Stimulated activated effector memory CD8-positive, alpha-beta T cell treated with anti-CD3 and anti-CD28 coated beads, Interleukin-12 subunit alpha, Interleukin-12 subunit beta, amount 100 ng/mL, for 72 hours (primary cell): ENCODE measurements at regions not wholly inside any gene's neighbourhood (a gene's known extent, or its start where the extent isn't known, plus 50 kb on each side); places are given as distances from the start of the nearest gene placed in this dataset.
"Not testable (repeated sequence)": the region's sequence is repeated elsewhere in the genome, so short reads cannot be mapped to it uniquely, and the experiment has no call there.

ENCODE experiments used
- ATAC-seq: fragments of 150-1000 bp; cut with Tn5 transposase; 2 replicates; pipeline ENCODE4 v1.10.0; 2021
- DNase-seq, 2 donors: peaks; one replicate each; pipeline ENCODE4 v3.0.0; 2021 to 2022; ENCODE audit warnings: low spot score in 2 of 2
- H3K27ac Mint-ChIP-seq: one replicate; pipeline ENCODE4 v1.8.0; 2022; ENCODE audit warnings: mild to moderate bottlenecking, mixed read lengths
- H3K36me3 Mint-ChIP-seq: one replicate; pipeline ENCODE4 v1.8.0; 2022; ENCODE audit warnings: mild to moderate bottlenecking, mixed read lengths
- H3K4me1 Mint-ChIP-seq: one replicate; pipeline ENCODE4 v1.8.0; 2022; ENCODE audit warnings: mixed read lengths
- H3K4me3 Mint-ChIP-seq: one replicate; pipeline ENCODE4 v1.8.0; 2022; ENCODE audit warnings: mild to moderate bottlenecking, mixed read lengths
- H3K9me3 Mint-ChIP-seq: one replicate; pipeline ENCODE4 v1.8.0; 2022; ENCODE audit warnings: mixed read lengths

GRCh38 chr2:153360239-153360638 lies 118.3 kb downstream of the RPRM start:
- Mint-ChIP-seq H3K4me1 (no peaks in the 10 kb centered on the region), H3K27ac (no peak overlapping the region), H3K9me3 (peaks cover 15% of the 10 kb centered on the region), H3K36me3 (no peaks in the 10 kb centered on the region), H3K4me3 (no peak overlapping the region)
- no peak for ATAC-seq
- no peak for DNase-seq

- DNase-seq (no peak), ATAC-seq (no peak)
- Mint-ChIP-seq H3K4me3 (no peak overlapping the region), H3K4me1 (no peaks in the 10 kb centered on the region), H3K27ac (no peak overlapping the region), H3K9me3 (peaks cover 5% of the 10 kb centered on the region), H3K36me3 (no peaks in the 10 kb centered on the region)
Observed at GRCh38 chr2:153354377-153354776, 124.2 kb downstream of the RPRM start.

GRCh38 chr2:153349603-153350002 lies 129.0 kb downstream of the RPRM start:
- Mint-ChIP-seq H3K4me1 (no peaks in the 10 kb centered on the region), H3K4me3 (no peak overlapping the region), H3K9me3 (peaks cover 5% of the 10 kb centered on the region), H3K36me3 (no peaks in the 10 kb centered on the region), H3K27ac (no peak overlapping the region)
- ATAC-seq (no peak), DNase-seq (no peak)

GRCh38 chr2:153347818-153348495 lies 130.6 kb downstream of the RPRM start:
- Mint-ChIP-seq H3K36me3 (no peaks in the 10 kb centered on the region), H3K4me3 (no peak overlapping the region), H3K27ac (no peak overlapping the region), H3K4me1 (no peaks in the 10 kb centered on the region), H3K9me3 (peaks cover 5% of the 10 kb centered on the region)
- no peak for DNase-seq
- ATAC-seq: no peak

- Mint-ChIP-seq H3K36me3 (no peaks in the 10 kb centered on the region), H3K4me1 (no peaks in the 10 kb centered on the region), H3K9me3 (peaks cover 8% of the 10 kb centered on the region), H3K27ac (no peak overlapping the region), H3K4me3 (no peak overlapping the region)
- DNase-seq (no peak), ATAC-seq (no peak)
Observed at GRCh38 chr2:153320879-153321278, 157.7 kb downstream of the RPRM start.

GRCh38 chr2:153311432-153311831 lies 167.1 kb downstream of the RPRM start:
- Mint-ChIP-seq H3K4me1 (no peaks in the 10 kb centered on the region), H3K4me3 (no peak overlapping the region), H3K27ac (no peak overlapping the region), H3K36me3 (no peaks in the 10 kb centered on the region), H3K9me3 (peaks cover 10% of the 10 kb centered on the region)
- ATAC-seq (no peak), DNase-seq (no peak)

- Mint-ChIP-seq H3K4me3 (no peak overlapping the region), H3K36me3 (no peaks in the 10 kb centered on the region), H3K4me1 (no peaks in the 10 kb centered on the region), H3K9me3 (peaks cover 8% of the 10 kb centered on the region), H3K27ac (no peak overlapping the region)
- ATAC-seq: no peak
- no peak for DNase-seq
Observed at GRCh38 chr2:153308466-153308865, 170.1 kb downstream of the RPRM start.

- Mint-ChIP-seq H3K4me1 (no peaks in the 10 kb centered on the region), H3K4me3 (no peak overlapping the region), H3K9me3 (peaks cover 19% of the 10 kb centered on the region), H3K36me3 (no peaks in the 10 kb centered on the region), H3K27ac (no peak overlapping the region)
- ATAC-seq (no peak), DNase-seq (no peak)
Observed at GRCh38 chr2:153307223-153307622, 171.3 kb downstream of the RPRM start.

GRCh38 chr2:153299809-153300208 lies 178.8 kb downstream of the RPRM start:
- DNase-seq: no peak
- no peak for ATAC-seq
- H3K36me3 Mint-ChIP-seq: no peaks in the 10 kb centered on the region
- H3K4me1 Mint-ChIP-seq: no peaks in the 10 kb centered on the region
- H3K27ac Mint-ChIP-seq: no peak overlapping the region
- H3K9me3 Mint-ChIP-seq: peaks cover 13% of the 10 kb centered on the region
- H3K4me3 Mint-ChIP-seq: no peak overlapping the region

GRCh38 chr2:153299217-153299616 lies 179.3 kb downstream of the RPRM start:
- DNase-seq: no peak
- H3K4me1 Mint-ChIP-seq: no peaks in the 10 kb centered on the region
- H3K36me3 Mint-ChIP-seq: no peaks in the 10 kb centered on the region
- H3K27ac Mint-ChIP-seq: no peak overlapping the region
- ATAC-seq: no peak
- no peak overlapping the region for H3K4me3 Mint-ChIP-seq
- peaks cover 12% of the 10 kb centered on the region for H3K9me3 Mint-ChIP-seq

- no peaks in the 10 kb centered on the region for H3K9me3 Mint-ChIP-seq
- no peak overlapping the region for H3K27ac Mint-ChIP-seq
- H3K4me3 Mint-ChIP-seq: no peak overlapping the region
- DNase-seq: no peak
- no peak for ATAC-seq
- H3K4me1 Mint-ChIP-seq: no peaks in the 10 kb centered on the region
- H3K36me3 Mint-ChIP-seq: no peaks in the 10 kb centered on the region
Observed at GRCh38 chr2:153294199-153294786, 184.3 kb downstream of the RPRM start.

GRCh38 chr2:153291718-153292117 lies 186.8 kb downstream of the RPRM start:
- no peak overlapping the region for H3K27ac Mint-ChIP-seq
- no peaks in the 10 kb centered on the region for H3K36me3 Mint-ChIP-seq
- H3K4me3 Mint-ChIP-seq: no peak overlapping the region
- peaks cover 6% of the 10 kb centered on the region for H3K4me1 Mint-ChIP-seq
- no peak for ATAC-seq
- DNase-seq: no peak
- H3K9me3 Mint-ChIP-seq: no peaks in the 10 kb centered on the region

GRCh38 chr2:153287109-153287801 lies 191.3 kb downstream of the RPRM start:
- H3K4me3 Mint-ChIP-seq: no peak overlapping the region
- no peak overlapping the region for H3K27ac Mint-ChIP-seq
- peaks cover 6% of the 10 kb centered on the region for H3K4me1 Mint-ChIP-seq
- H3K36me3 Mint-ChIP-seq: no peaks in the 10 kb centered on the region
- H3K9me3 Mint-ChIP-seq: peaks cover 4% of the 10 kb centered on the region
- ATAC-seq (no peak), DNase-seq (no peak)

- DNase-seq (no peak), ATAC-seq (no peak)
- no peak overlapping the region for H3K27ac Mint-ChIP-seq
- H3K9me3 Mint-ChIP-seq: peaks cover 3% of the 10 kb centered on the region
- H3K4me3 Mint-ChIP-seq: no peak overlapping the region
- no peaks in the 10 kb centered on the region for H3K36me3 Mint-ChIP-seq
- H3K4me1 Mint-ChIP-seq: no peaks in the 10 kb centered on the region
Observed at GRCh38 chr2:153268941-153269461, 209.6 kb downstream of the RPRM start.

- DNase-seq, H3K4me1 Mint-ChIP-seq, H3K9me3 Mint-ChIP-seq, H3K27ac Mint-ChIP-seq, H3K4me3 Mint-ChIP-seq, H3K36me3 Mint-ChIP-seq, ATAC-seq: not testable (repeated sequence)
Observed at GRCh38 chr2:153256876-153257275, 221.7 kb downstream of the RPRM start.

GRCh38 chr2:153246636-153247035 lies 231.9 kb downstream of the RPRM start:
- not testable (repeated sequence) for H3K4me1 Mint-ChIP-seq, ATAC-seq

More at GRCh38 chr2:153246636-153247035, 231.9 kb downstream of the RPRM start:
- not testable (repeated sequence) for H3K27ac Mint-ChIP-seq, DNase-seq, H3K4me3 Mint-ChIP-seq, H3K36me3 Mint-ChIP-seq, H3K9me3 Mint-ChIP-seq
